ENCODE measurements at regions not wholly inside any gene's neighbourhood (a gene's known extent, or its start where the extent isn't known, plus 50 kb on each side); places are given as distances from the start of the nearest gene placed in this dataset.

GRCh38 chr11:70543611-70544010 lies 145.3 kb downstream of the CTTN start:
- no peak for TF ChIP-seq CTCF (IDR thresholded peaks at IDR 0.05 in 2 of 3, conservative IDR thresholded peaks at IDR 0.05 in 1 of 3; ENCODE audit: borderline replicate concordance in 1 of 3, insufficient read depth in 1 of 3, low read depth in 2 of 3, low read length in 2 of 3)
- no peak for TF ChIP-seq POLR2AphosphoS5 (IDR thresholded peaks at IDR 0.05; ENCODE audit: low read depth, low read length)
